Keratinocyte (primary cell): ENCODE measurements at regions not wholly inside any gene's neighbourhood (a gene's known extent, or its start where the extent isn't known, plus 50 kb on each side); places are given as distances from the start of the nearest gene placed in this dataset.

ENCODE experiments used
- CTCF ChIP-seq, 3 experiments: IDR thresholded peaks in 1 of 3; conservative IDR thresholded peaks in 1 of 3; optimal IDR thresholded peaks in 1 of 3; 2 replicates in 2 of 3; 3 replicates in 1 of 3; pipeline versions ENCODE3 to v1.5.1; 2011; ENCODE audit warnings: low read length in 3 of 3, mild to moderate bottlenecking in 3 of 3, moderate library complexity in 2 of 3, control low read depth in 1 of 3, inconsistent platforms in 1 of 3; ENCODE audit not compliant: insufficient read depth in 2 of 3; ENCODE audit errors: extremely low read depth in 1 of 3
- EZH2 ChIP-seq: IDR thresholded peaks from one replicate; pipeline ENCODE4 v1.6.1; 2012; ENCODE audit warnings: inconsistent platforms, mild to moderate bottlenecking, low read length, moderate library complexity

- no peak for TF ChIP-seq CTCF (optimal IDR thresholded peaks at IDR 0.05 in 1 of 3, IDR thresholded peaks at IDR 0.05 in 1 of 3, conservative IDR thresholded peaks at IDR 0.05 in 1 of 3; ENCODE audit: extremely low read depth in 1 of 3, insufficient read depth in 2 of 3, low read length in 3 of 3)
- no peak for TF ChIP-seq EZH2
Measured at GRCh38 chr1:4220362-4220761, 320.3 kb upstream of the C1orf174 start.
